GM12872 (cell line): ENCODE measurements at regions not wholly inside any gene's neighbourhood (a gene's known extent, or its start where the extent isn't known, plus 50 kb on each side); places are given as distances from the start of the nearest gene placed in this dataset.

ENCODE experiments used
- CTCF ChIP-seq: IDR thresholded peaks from 3 replicates; pipeline ENCODE4 v1.5.1; 2011; ENCODE audit warnings: low read depth, mild to moderate bottlenecking, low read length, moderate library complexity; ENCODE audit not compliant: insufficient read depth

- TF ChIP-seq CTCF = no peak
These were observed 92.3 kb upstream of the FHIT start for GRCh38 chr3:61343543-61343942.

GRCh38 chr3:61345020-61345419, 93.8 kb upstream of the FHIT start:
- TF ChIP-seq CTCF = no peak

GRCh38 chr3:61347981-61348380, 96.7 kb upstream of the FHIT start:
- no peak for TF ChIP-seq CTCF

- TF ChIP-seq CTCF = no peak
These were observed 98.5 kb upstream of the FHIT start for GRCh38 chr3:61349717-61350116.

GRCh38 chr3:61350782-61351309, 99.6 kb upstream of the FHIT start:
- no peak for TF ChIP-seq CTCF

- no peak for TF ChIP-seq CTCF
These were observed 101.1 kb upstream of the FHIT start for GRCh38 chr3:61352306-61352705.

GRCh38 chr3:61353382-61353781, 102.1 kb upstream of the FHIT start:
- TF ChIP-seq CTCF = no peak

GRCh38 chr3:61354604-61355003, 103.4 kb upstream of the FHIT start:
- TF ChIP-seq CTCF = no peak
